ENCODE measurements at regions not wholly inside any gene's neighbourhood (a gene's known extent, or its start where the extent isn't known, plus 50 kb on each side); places are given as distances from the start of the nearest gene placed in this dataset.

GRCh38 chr6:93821953-93822352 is 402.6 kb upstream of the EPHA7 start:
- TF ChIP-seq CTCF (IDR thresholded peaks at IDR 0.05; ENCODE audit: low read depth, low read length): no peak
- POLR2A ChIA-PET: no interaction called here

GRCh38 chr6:93820465-93821082 is 401.2 kb upstream of the EPHA7 start:
- no peaks in the 10 kb centered on the region for H3K27me3 ChIP-seq (ENCODE audit: control insufficient read depth, insufficient read depth, low read length)
- no peak for TF ChIP-seq CTCF (IDR thresholded peaks at IDR 0.05; ENCODE audit: low read depth, low read length)
- CTCF ChIA-PET: no interaction called here
- POLR2A ChIA-PET: no interaction called here
- no peak overlapping the region for H3K4me3 ChIP-seq (ENCODE audit: low read depth, low read length)
- H3K27ac ChIP-seq (ENCODE audit: low read depth, low read length): no peak overlapping the region
- peaks cover 4% of the 10 kb centered on the region; the same call in 1 of the 2 replicates for H3K9me3 ChIP-seq (ENCODE audit: control insufficient read depth, insufficient read depth, low read length)
- DNase-seq (ENCODE audit: low read depth, low spot score): no peak

More at GRCh38 chr6:93821953-93822352, 402.6 kb upstream of the EPHA7 start:
- peaks cover 4% of the 10 kb centered on the region; the same call in 1 of the 2 replicates for H3K9me3 ChIP-seq (ENCODE audit: control insufficient read depth, insufficient read depth, low read length)
- no peak overlapping the region for H3K27ac ChIP-seq (ENCODE audit: low read depth, low read length)
- CTCF ChIA-PET: no interaction called here
- DNase-seq (ENCODE audit: low read depth, low spot score): no peak
- no peak overlapping the region for H3K4me3 ChIP-seq (ENCODE audit: low read depth, low read length)
- no peaks in the 10 kb centered on the region for H3K27me3 ChIP-seq (ENCODE audit: control insufficient read depth, insufficient read depth, low read length)

GRCh38 chr6:93819189-93819588 is 399.8 kb upstream of the EPHA7 start:
- POLR2A ChIA-PET: no interaction called here
- H3K27me3 ChIP-seq (ENCODE audit: control insufficient read depth, insufficient read depth, low read length): no peaks in the 10 kb centered on the region
- no peak overlapping the region for H3K27ac ChIP-seq (ENCODE audit: low read depth, low read length)
- no peak for DNase-seq (ENCODE audit: low read depth, low spot score)
- no peak overlapping the region for H3K4me3 ChIP-seq (ENCODE audit: low read depth, low read length)
- H3K9me3 ChIP-seq (ENCODE audit: control insufficient read depth, insufficient read depth, low read length): no peaks in the 10 kb centered on the region
- TF ChIP-seq CTCF (IDR thresholded peaks at IDR 0.05; ENCODE audit: low read depth, low read length): no peak
- CTCF ChIA-PET: no interaction called here

GRCh38 chr6:93817937-93818336 is 398.6 kb upstream of the EPHA7 start:
- Histone ChIP-seq H3K4me3 (ENCODE audit: low read depth, low read length) (no peak overlapping the region), H3K27ac (ENCODE audit: low read depth, low read length) (no peak overlapping the region), H3K9me3 (ENCODE audit: control insufficient read depth, insufficient read depth, low read length) (no peaks in the 10 kb centered on the region), H3K27me3 (ENCODE audit: control insufficient read depth, insufficient read depth, low read length) (no peaks in the 10 kb centered on the region)
- TF ChIP-seq CTCF (IDR thresholded peaks at IDR 0.05; ENCODE audit: low read depth, low read length): no peak
- DNase-seq (ENCODE audit: low read depth, low spot score): no peak
- ChIA-PET CTCF (no interaction called here), POLR2A (no interaction called here)

GRCh38 chr6:93806409-93807270 is 387.3 kb upstream of the EPHA7 start:
- TF ChIP-seq CTCF (IDR thresholded peaks at IDR 0.05; ENCODE audit: low read depth, low read length): no peak
- Histone ChIP-seq H3K27ac (ENCODE audit: low read depth, low read length) (no peak overlapping the region), H3K9me3 (ENCODE audit: control insufficient read depth, insufficient read depth, low read length) (no peaks in the 10 kb centered on the region; the same call in 1 of the 2 replicates), H3K27me3 (ENCODE audit: control insufficient read depth, insufficient read depth, low read length) (no peaks in the 10 kb centered on the region), H3K4me3 (ENCODE audit: low read depth, low read length) (no peak overlapping the region)
- ChIA-PET CTCF (no interaction called here), POLR2A (no interaction called here)
- DNase-seq (ENCODE audit: low read depth, low spot score): no peak
